ENCODE measurements at regions not wholly inside any gene's neighbourhood (a gene's known extent, or its start where the extent isn't known, plus 50 kb on each side); places are given as distances from the start of the nearest gene placed in this dataset.

GRCh38 chr1:193555662-193556441 is 369.4 kb upstream of the B3GALT2 start:
- no peak for DNase-seq (ENCODE audit: low spot score)

- DNase-seq (ENCODE audit: low spot score): no peak
These were observed 367.2 kb upstream of the B3GALT2 start for GRCh38 chr1:193553564-193553963.

GRCh38 chr1:193552274-193552673 is 365.9 kb upstream of the B3GALT2 start:
- no peak for DNase-seq (ENCODE audit: low spot score)

GRCh38 chr1:193549081-193549480 is 362.7 kb upstream of the B3GALT2 start:
- no peak for DNase-seq (ENCODE audit: low spot score)

GRCh38 chr1:193545171-193545570 is 358.8 kb upstream of the B3GALT2 start:
- peak; percentile 21 for DNase-seq (ENCODE audit: low spot score)

GRCh38 chr1:193543259-193543658 is 356.8 kb upstream of the B3GALT2 start:
- DNase-seq (ENCODE audit: low spot score): no peak

- no peak for DNase-seq (ENCODE audit: low spot score)
These were observed 356.3 kb upstream of the B3GALT2 start for GRCh38 chr1:193542690-193543089.

GRCh38 chr1:193540511-193540910 is 354.1 kb upstream of the B3GALT2 start:
- no peak for DNase-seq (ENCODE audit: low spot score)

GRCh38 chr1:193539731-193540459 is 353.5 kb upstream of the B3GALT2 start:
- DNase-seq (ENCODE audit: low spot score): no peak

GRCh38 chr1:193538680-193539079 is 352.3 kb upstream of the B3GALT2 start:
- DNase-seq (ENCODE audit: low spot score): no peak

GRCh38 chr1:193538003-193538354 is 351.6 kb upstream of the B3GALT2 start:
- DNase-seq (ENCODE audit: low spot score): no peak

- DNase-seq (ENCODE audit: low spot score): no peak
These were observed 351.0 kb upstream of the B3GALT2 start for GRCh38 chr1:193537266-193538002.

- DNase-seq (ENCODE audit: low spot score): peak; percentile 20
These were observed 347.4 kb upstream of the B3GALT2 start for GRCh38 chr1:193533853-193534252.

GRCh38 chr1:193525917-193526710 is 339.7 kb upstream of the B3GALT2 start:
- no peak for DNase-seq (ENCODE audit: low spot score)

GRCh38 chr1:193525411-193525810 is 339.0 kb upstream of the B3GALT2 start:
- no peak for DNase-seq (ENCODE audit: low spot score)

- no peak for DNase-seq (ENCODE audit: low spot score)
These were observed 338.2 kb upstream of the B3GALT2 start for GRCh38 chr1:193524616-193525015.

- DNase-seq (ENCODE audit: low spot score): no peak
These were observed 337.6 kb upstream of the B3GALT2 start for GRCh38 chr1:193524021-193524420.

- no peak for DNase-seq (ENCODE audit: low spot score)
These were observed 334.1 kb upstream of the B3GALT2 start for GRCh38 chr1:193520472-193520871.

- DNase-seq (ENCODE audit: low spot score): no peak
These were observed 333.5 kb upstream of the B3GALT2 start for GRCh38 chr1:193519922-193520321.

GRCh38 chr1:193516755-193517388 is 330.5 kb upstream of the B3GALT2 start:
- no peak for DNase-seq (ENCODE audit: low spot score)

- no peak for DNase-seq (ENCODE audit: low spot score)
These were observed 328.0 kb upstream of the B3GALT2 start for GRCh38 chr1:193514397-193514796.

GRCh38 chr1:193513032-193513431 is 326.6 kb upstream of the B3GALT2 start:
- DNase-seq (ENCODE audit: low spot score): no peak
